VCaP (cell line): ENCODE measurements at regions not wholly inside any gene's neighbourhood (a gene's known extent, or its start where the extent isn't known, plus 50 kb on each side); places are given as distances from the start of the nearest gene placed in this dataset.
"Not testable (repeated sequence)": the region's sequence is repeated elsewhere in the genome, so short reads cannot be mapped to it uniquely, and the experiment has no call there.

ENCODE experiments used
- H3K27ac ChIP-seq: fragments of 450-650 bp; 2 replicates; pipeline ENCODE4 v1.5.1; 2017
- CTCF ChIP-seq: fragments of 450-650 bp; conservative IDR thresholded peaks from 2 replicates; pipeline ENCODE4 v1.5.1; 2017; ENCODE audit warnings: mild to moderate bottlenecking, moderate library complexity

DNA sequence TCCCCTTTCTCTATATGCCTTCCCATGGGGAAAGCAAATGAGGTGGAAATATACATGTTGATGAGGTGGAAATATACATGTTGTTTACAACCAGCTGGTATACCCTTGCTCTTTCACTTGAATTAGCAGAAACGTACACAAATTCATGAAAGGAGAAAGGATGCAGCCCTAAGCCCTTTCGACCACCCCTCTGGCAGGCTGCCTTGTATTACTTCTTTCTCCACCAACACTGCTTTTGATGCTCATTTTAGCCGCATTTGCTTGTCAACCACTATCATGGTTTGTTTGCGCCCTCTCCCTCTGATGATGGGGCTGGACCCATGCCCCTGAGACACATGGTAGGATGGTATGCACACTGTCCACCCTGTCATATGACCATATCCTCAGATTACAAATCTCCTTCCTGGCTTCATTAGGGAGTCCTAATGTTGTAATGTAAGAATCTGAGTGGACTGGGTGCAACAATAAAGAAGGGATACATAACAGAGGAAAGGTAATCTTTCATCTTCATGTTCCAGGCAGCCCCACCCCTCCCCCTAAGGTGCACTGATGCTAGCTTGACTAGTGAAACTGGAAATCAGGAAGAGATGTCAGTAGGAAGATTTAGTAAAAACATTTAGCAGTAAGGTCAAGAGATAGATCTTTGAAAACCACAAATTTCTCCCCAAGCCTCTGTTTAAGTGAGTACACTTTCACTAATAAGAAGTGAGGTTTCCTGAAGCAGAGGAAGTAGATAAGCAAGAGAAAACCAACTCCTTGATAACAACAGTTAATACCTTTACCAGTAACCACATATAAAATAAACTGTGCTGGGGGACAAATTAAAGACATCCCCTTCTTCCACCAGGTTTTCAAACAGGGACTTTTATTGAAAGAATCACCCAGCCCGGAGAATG, 536.8 kb upstream of the NRP1 start:
- no peak overlapping the region for H3K27ac ChIP-seq
- no peak for TF ChIP-seq CTCF

- no peak for TF ChIP-seq CTCF
Observed at GRCh38 chr10:33869481-33869880, 535.0 kb upstream of the NRP1 start.

DNA sequence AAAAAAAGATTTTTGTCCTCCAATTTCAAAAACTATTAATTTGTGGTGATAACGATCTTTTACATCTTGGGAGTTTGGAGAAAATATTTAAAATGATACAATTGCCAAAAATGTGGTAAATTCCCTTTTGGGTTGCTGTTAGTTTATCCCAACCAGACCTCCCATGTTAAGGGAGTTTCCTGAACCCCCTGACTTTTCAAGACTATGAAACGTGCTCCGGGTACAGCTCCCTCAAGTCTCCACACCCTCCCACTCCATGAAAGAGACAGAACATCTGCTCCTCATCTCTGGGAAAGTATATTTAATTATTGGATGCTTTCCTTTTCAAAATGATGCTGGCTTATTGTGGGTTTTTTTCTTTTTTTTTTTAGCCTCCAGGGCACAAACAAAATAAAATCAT, 534.6 kb upstream of the NRP1 start:
- no peak for TF ChIP-seq CTCF

More at GRCh38 chr10:33869481-33869880, 535.0 kb upstream of the NRP1 start:
- H3K27ac ChIP-seq = no peak overlapping the region

GRCh38 chr10:33867199-33867789, 532.8 kb upstream of the NRP1 start:
- not testable (repeated sequence) for H3K27ac ChIP-seq

More for the DNA sequence above, 534.6 kb upstream of the NRP1 start:
- H3K27ac ChIP-seq = no peak overlapping the region

DNA sequence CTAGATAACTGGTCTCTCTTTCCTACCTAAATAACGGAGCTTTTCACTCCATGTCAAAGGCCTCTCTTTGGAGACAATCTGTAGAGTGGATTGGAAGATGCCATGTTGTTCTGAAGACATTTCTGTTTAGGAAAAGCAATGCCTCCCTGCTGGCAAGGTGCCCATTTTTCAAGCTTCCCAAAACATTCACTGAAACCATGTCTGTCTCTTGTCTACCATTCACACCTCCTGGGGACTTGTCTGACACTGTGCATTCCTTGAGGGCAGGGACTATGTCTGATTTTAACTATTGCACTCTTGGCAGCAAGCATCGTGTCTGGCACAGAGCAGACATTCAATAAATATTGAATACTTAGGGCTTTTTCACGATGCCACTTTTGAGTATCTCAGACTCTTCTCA, 528.9 kb upstream of the NRP1 start:
- no peak for TF ChIP-seq CTCF
- no peak overlapping the region for H3K27ac ChIP-seq

GRCh38 chr10:33862536-33863105, 528.2 kb upstream of the NRP1 start:
- H3K27ac ChIP-seq = no peak overlapping the region
- TF ChIP-seq CTCF = no peak

GRCh38 chr10:33861833-33862232, 527.4 kb upstream of the NRP1 start:
- H3K27ac ChIP-seq = no peak overlapping the region
- no peak for TF ChIP-seq CTCF
